ENCODE measurements at regions not wholly inside any gene's neighbourhood (a gene's known extent, or its start where the extent isn't known, plus 50 kb on each side); places are given as distances from the start of the nearest gene placed in this dataset.

GRCh38 chr10:23742807-23743206 is 303.9 kb downstream of the OTUD1 start:
- intact Hi-C loops (cut with micrococcal nuclease; ENCODE audit: unreplicated experiment) = no loop called here
- DNase-seq = no peak
- POLR2A ChIA-PET = no interaction called here

GRCh38 chr10:23754179-23754578 is 315.3 kb downstream of the OTUD1 start:
- no peak for TF ChIP-seq CTCF (IDR thresholded peaks at IDR 0.05; ENCODE audit: insufficient read depth in 1 of 2, low read depth in 1 of 2, low read length in 1 of 2, severe bottlenecking in 1 of 2, unreplicated experiment in 1 of 2)
- H3K27me3 Mint-ChIP-seq (ENCODE audit: insufficient read depth, unreplicated experiment) = peaks cover 2% of the 10 kb centered on the region
- no peaks in the 10 kb centered on the region for H3K9me3 Mint-ChIP-seq (ENCODE audit: unreplicated experiment)
- ChIA-PET POLR2A (no interaction called here), CTCF (no interaction called here)
- Histone ChIP-seq H3K4me3 (ENCODE audit: low read depth, low read length) (no peak overlapping the region), H3K27me3 (replicated peaks; ENCODE audit: control insufficient read depth, insufficient read depth, low read length) (no peaks in the 10 kb centered on the region), H3K9me3 (no peaks in the 10 kb centered on the region), H3K4me1 (no peaks in the 10 kb centered on the region), H3K36me3 (ENCODE audit: control insufficient read depth, insufficient read depth, low read length) (no peaks in the 10 kb centered on the region)
- intact Hi-C loops (cut with micrococcal nuclease; ENCODE audit: unreplicated experiment) = no loop called here
- H3K27ac Mint-ChIP-seq (ENCODE audit: unreplicated experiment) = no peak overlapping the region
- H3K36me3 Mint-ChIP-seq (ENCODE audit: insufficient read depth, unreplicated experiment) = no peaks in the 10 kb centered on the region
- no peak overlapping the region for H3K4me3 Mint-ChIP-seq (ENCODE audit: unreplicated experiment)
- no peaks in the 10 kb centered on the region for H3K4me1 Mint-ChIP-seq (ENCODE audit: low read depth, unreplicated experiment)
- BruUV-seq (replicated peaks) = no TSS peak
- no peak for DNase-seq

More at GRCh38 chr10:23742807-23743206, 303.9 kb downstream of the OTUD1 start:
- CTCF ChIA-PET = no interaction called here
- peaks cover 29% of the 10 kb centered on the region for H3K27me3 Mint-ChIP-seq (ENCODE audit: insufficient read depth, unreplicated experiment)
- no peaks in the 10 kb centered on the region for H3K9me3 ChIP-seq
- no peak overlapping the region for H3K4me3 ChIP-seq (ENCODE audit: low read depth, low read length)
- no peaks in the 10 kb centered on the region for H3K9me3 Mint-ChIP-seq (ENCODE audit: unreplicated experiment)
- no peaks in the 10 kb centered on the region for H3K4me1 Mint-ChIP-seq (ENCODE audit: low read depth, unreplicated experiment)
- H3K4me1 ChIP-seq = no peaks in the 10 kb centered on the region
- no peaks in the 10 kb centered on the region for H3K27me3 ChIP-seq (replicated peaks; ENCODE audit: control insufficient read depth, insufficient read depth, low read length)
- H3K36me3 ChIP-seq (ENCODE audit: control insufficient read depth, insufficient read depth, low read length) = no peaks in the 10 kb centered on the region
- no peak overlapping the region for H3K4me3 Mint-ChIP-seq (ENCODE audit: unreplicated experiment)
- H3K36me3 Mint-ChIP-seq (ENCODE audit: insufficient read depth, unreplicated experiment) = no peaks in the 10 kb centered on the region
- H3K27ac Mint-ChIP-seq (ENCODE audit: unreplicated experiment) = no peak overlapping the region
- TF ChIP-seq CTCF (IDR thresholded peaks at IDR 0.05; ENCODE audit: insufficient read depth in 1 of 2, low read depth in 1 of 2, low read length in 1 of 2, severe bottlenecking in 1 of 2, unreplicated experiment in 1 of 2) = no peak
- no TSS peak for BruUV-seq (replicated peaks)

- ChIA-PET POLR2A (no interaction called here), CTCF (no interaction called here)
- BruUV-seq (replicated peaks) = no TSS peak
- H3K4me3 ChIP-seq (ENCODE audit: low read depth, low read length) = no peak overlapping the region
- H3K36me3 ChIP-seq (ENCODE audit: control insufficient read depth, insufficient read depth, low read length) = no peaks in the 10 kb centered on the region
- Mint-ChIP-seq H3K9me3 (ENCODE audit: unreplicated experiment) (no peaks in the 10 kb centered on the region), H3K36me3 (ENCODE audit: insufficient read depth, unreplicated experiment) (no peaks in the 10 kb centered on the region), H3K4me1 (ENCODE audit: low read depth, unreplicated experiment) (no peaks in the 10 kb centered on the region), H3K27me3 (ENCODE audit: insufficient read depth, unreplicated experiment) (peaks cover 2% of the 10 kb centered on the region), H3K27ac (ENCODE audit: unreplicated experiment) (no peak overlapping the region), H3K4me3 (ENCODE audit: unreplicated experiment) (no peak overlapping the region)
- no peak for TF ChIP-seq CTCF (IDR thresholded peaks at IDR 0.05; ENCODE audit: insufficient read depth in 1 of 2, low read depth in 1 of 2, low read length in 1 of 2, severe bottlenecking in 1 of 2, unreplicated experiment in 1 of 2)
- H3K9me3 ChIP-seq = no peaks in the 10 kb centered on the region
- intact Hi-C loops (cut with micrococcal nuclease; ENCODE audit: unreplicated experiment) = no loop called here
- no peaks in the 10 kb centered on the region for H3K27me3 ChIP-seq (replicated peaks; ENCODE audit: control insufficient read depth, insufficient read depth, low read length)
- no peaks in the 10 kb centered on the region for H3K4me1 ChIP-seq
- DNase-seq = no peak
Measured at GRCh38 chr10:23754941-23755340, 316.1 kb downstream of the OTUD1 start.

Measured in Caco-2 (cell line).